IMR-90 (cell line): ENCODE measurements at regions not wholly inside any gene's neighbourhood (a gene's known extent, or its start where the extent isn't known, plus 50 kb on each side); places are given as distances from the start of the nearest gene placed in this dataset.

Source experiments
- ATAC-seq: fragments of 200-7000 bp; cut with Tn5 transposase; 2 replicates; pipeline ENCODE4 v1.9.1; 2020; ENCODE audit warnings: low read depth, mild to moderate bottlenecking, moderate library complexity
- BruUV-seq: library from RNA; stranded (reverse); fragments of 400-500 nt; replicated peaks from 2 replicates; lab custom pipeline; 2021; lab: Mats Ljungman, UMichigan
- CTCF ChIA-PET: fragments of 300-600 bp; formaldehyde crosslinking; extraction: SDS; loops from one replicate; lab custom pipeline; 2021; ENCODE audit warnings: antibody characterized with exemption; lab: Yijun Ruan, JAX
- POLR2A ChIA-PET: fragments of 300-600 bp; sonication (Branson Sonifier 250); formaldehyde crosslinking; loops from one replicate; lab custom pipeline; 2022; ENCODE audit warnings: antibody characterized with exemption; ENCODE audit not compliant: unreplicated experiment; lab: Charles Lee
- DNase-seq: peaks from one replicate; pipeline ENCODE4 v3.0.0; 2013
- H2AFZ ChIP-seq: replicated peaks from 2 replicates; pipeline ENCODE3; 2013; ENCODE audit warnings: low read length, mild to moderate bottlenecking; ENCODE audit not compliant: poor library complexity
- H2AK5ac ChIP-seq: 2 replicates; pipeline ENCODE4 v1.6.1; 2013; ENCODE audit warnings: low read depth, low read length, inconsistent platforms
- H2AK9ac ChIP-seq: replicated peaks from 2 replicates; pipeline ENCODE3; 2013; ENCODE audit warnings: mild to moderate bottlenecking, low read depth, low read length, moderate library complexity; ENCODE audit not compliant: poor library complexity
- H2BK120ac ChIP-seq: 2 replicates; pipeline ENCODE4 v1.6.1; 2013; ENCODE audit warnings: low read depth, low read length, inconsistent platforms
- H2BK15ac ChIP-seq: 3 replicates; pipeline ENCODE4 v1.6.1; 2013; ENCODE audit warnings: low read depth, low read length, inconsistent platforms
- H2BK20ac ChIP-seq: 2 replicates; pipeline ENCODE4 v1.6.1; 2013; ENCODE audit warnings: low read depth, mild to moderate bottlenecking, inconsistent platforms, low read length, moderate library complexity
- H2BK5ac ChIP-seq: 2 replicates; pipeline ENCODE4 v1.6.1; 2013; ENCODE audit warnings: mild to moderate bottlenecking, low read depth, low read length, inconsistent platforms; ENCODE audit not compliant: poor library complexity, severe bottlenecking
- H3K14ac ChIP-seq: replicated peaks from 2 replicates; pipeline ENCODE4 v1.6.1; 2013; ENCODE audit warnings: low read depth, low read length, inconsistent platforms
- H3K18ac ChIP-seq: 2 replicates; pipeline ENCODE4 v1.6.1; 2013; ENCODE audit warnings: low read depth, low read length, control low read depth
- H3K23ac ChIP-seq: 2 replicates; pipeline ENCODE4 v1.6.1; 2013; ENCODE audit warnings: low read depth, low read length, inconsistent platforms
- H3K27ac ChIP-seq: 2 replicates; pipeline ENCODE4 v1.5.1; 2013; ENCODE audit warnings: mild to moderate bottlenecking, control low read depth, low read length; ENCODE audit not compliant: insufficient read depth
- H3K27me3 ChIP-seq: 2 replicates; pipeline ENCODE4 v1.6.1; 2013; ENCODE audit warnings: low read length; ENCODE audit not compliant: control insufficient read depth, insufficient read depth
- H3K36me3 ChIP-seq: 2 replicates; pipeline ENCODE4 v1.6.1; 2013; ENCODE audit warnings: low read length, mixed read lengths; ENCODE audit not compliant: control insufficient read depth, insufficient read depth
- H3K4ac ChIP-seq: 2 replicates; pipeline ENCODE4 v1.6.1; 2013; ENCODE audit warnings: low read depth, low read length, inconsistent platforms
- H3K4me1 ChIP-seq: 2 replicates; pipeline ENCODE4 v1.6.1; 2013; ENCODE audit warnings: low read length, mixed read lengths; ENCODE audit not compliant: control insufficient read depth, insufficient read depth
- H3K4me2 ChIP-seq: 2 replicates; pipeline ENCODE4 v1.6.1; 2013; ENCODE audit warnings: low read depth, mild to moderate bottlenecking, control low read depth, low read length, moderate library complexity
- H3K4me3 ChIP-seq: 2 replicates; pipeline ENCODE4 v1.5.1; 2013; ENCODE audit warnings: low read depth, mild to moderate bottlenecking, control low read depth, low read length, moderate library complexity; ENCODE audit not compliant: insufficient read depth
- H3K56ac ChIP-seq: 2 replicates; pipeline ENCODE4 v1.6.1; 2013; ENCODE audit warnings: low read length, inconsistent platforms; ENCODE audit not compliant: insufficient read depth; ENCODE audit errors: extremely low read depth
- H3K79me1 ChIP-seq, 2 experiments: 2 replicates each; pipeline ENCODE4 v1.6.1; 2013; ENCODE audit warnings: low read length in 2 of 2, inconsistent platforms in 1 of 2, low read depth in 1 of 2
- H3K9ac ChIP-seq: 2 replicates; pipeline ENCODE4 v1.6.1; 2013; ENCODE audit warnings: low read depth, low read length, control low read depth
- H3K9me1 ChIP-seq: 2 replicates; pipeline ENCODE4 v1.6.1; 2013; ENCODE audit warnings: low read length, inconsistent platforms; ENCODE audit not compliant: insufficient read depth
- H3K9me3 ChIP-seq: 2 replicates; pipeline ENCODE4 v1.6.1; 2013; ENCODE audit warnings: low read length; ENCODE audit not compliant: control insufficient read depth, insufficient read depth
- H4K20me1 ChIP-seq: 2 replicates; pipeline ENCODE4 v1.6.1; 2013; ENCODE audit warnings: low read length, inconsistent platforms; ENCODE audit not compliant: insufficient read depth
- H4K5ac ChIP-seq: 2 replicates; pipeline ENCODE4 v1.6.1; 2013; ENCODE audit warnings: mild to moderate bottlenecking, low read depth, low read length, control low read depth
- H4K8ac ChIP-seq, 2 experiments: 2 replicates each; pipeline ENCODE4 v1.6.1; 2013; ENCODE audit warnings: low read depth in 2 of 2, low read length in 2 of 2, control low read depth in 1 of 2, inconsistent platforms in 1 of 2
- H4K91ac ChIP-seq: 2 replicates; pipeline ENCODE4 v1.6.1; 2013; ENCODE audit warnings: low read depth, low read length, inconsistent platforms; ENCODE audit not compliant: insufficient read depth
- BHLHE40 ChIP-seq: fragments of 150-350 bp; IDR thresholded peaks from 2 replicates; pipeline ENCODE4 v1.6.1; 2016; ENCODE audit warnings: mild to moderate bottlenecking, low read depth, low read length
- NFE2L2 ChIP-seq: fragments of 150-350 bp; IDR thresholded peaks from 2 replicates; pipeline ENCODE4 v1.6.1; 2016; ENCODE audit warnings: low read depth, mild to moderate bottlenecking, low read length
- POLR2A ChIP-seq: IDR thresholded peaks from 2 replicates; pipeline ENCODE4 v1.6.1; 2012; ENCODE audit warnings: mild to moderate bottlenecking, low read depth, low read length
- RAD21 ChIP-seq: IDR thresholded peaks from 2 replicates; pipeline ENCODE4 v1.6.1; 2012; ENCODE audit warnings: low read length, improper control_type of control experiment
- RCOR1 ChIP-seq: IDR thresholded peaks from 2 replicates; pipeline ENCODE4 v1.6.1; 2012; ENCODE audit warnings: mild to moderate bottlenecking, low read length, improper control_type of control experiment; ENCODE audit not compliant: insufficient replicate concordance
- WGBS, 2 experiments: methylation state at CpG; one replicate each; pipeline versions ENCODE4 v1.1.5 to v1.1.7; 2013; ENCODE audit warnings: missing lambda C conversion rate in 2 of 2; ENCODE audit not compliant: insufficient read length in 1 of 2; ENCODE audit errors: extremely low coverage in 2 of 2; 5-methylcytosine and 5-hydroxymethylcytosine counted together
- dilution Hi-C: fragments of 300-500 bp; cut with HindIII; formaldehyde crosslinking; loops from one replicate; pipeline ENCODE4 v1.14.3; 2018; ENCODE audit warnings: low sequenced_read_pairs; ENCODE audit not compliant: unreplicated experiment
- in situ Hi-C: fragments of 300-500 bp; cut with MboI; formaldehyde crosslinking; loops from 3 replicates; pipeline ENCODE4 v1.14.3; 2019; ENCODE audit warnings: low sequenced_read_pairs, inconsistent platforms, mixed read lengths
- intact Hi-C: fragments of 100-400 bp; cut with micrococcal nuclease; formaldehyde crosslinking; loops from 2 replicates; pipeline ENCODE4 v1.10.0; 2022

DNA sequence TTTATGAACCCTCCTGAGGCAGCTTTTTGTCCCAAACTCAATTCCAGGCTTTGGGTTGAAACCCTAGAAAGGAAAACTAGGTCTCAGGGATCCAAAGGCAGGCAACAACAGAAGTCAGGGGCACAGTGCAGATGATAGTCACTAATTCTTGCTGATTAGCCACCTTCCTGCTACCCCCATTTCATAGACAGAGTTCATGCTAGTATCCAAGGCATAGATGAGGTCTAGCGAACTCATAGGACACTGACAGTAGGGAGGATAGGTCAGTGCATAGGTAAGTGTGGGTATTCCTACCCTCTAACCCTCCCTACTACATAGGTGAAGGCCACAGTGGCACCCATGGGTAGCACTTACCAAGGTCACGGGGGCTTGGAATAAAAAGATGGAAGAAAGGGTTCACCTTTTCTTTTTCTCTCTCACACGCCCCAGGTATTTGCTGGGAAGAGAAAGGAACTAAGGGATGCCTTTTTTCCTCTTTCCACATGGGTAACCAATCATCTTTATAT lies 86.2 kb downstream of the SLC25A46 start:
- no CpG with 5 or more reads among the region's 3 CpGs for WGBS, 2 experiments
- no peak overlapping the region for H2BK15ac ChIP-seq
- no peak overlapping the region for H3K4me3 ChIP-seq
- H4K20me1 ChIP-seq, result no peaks in the 10 kb centered on the region
- H3K9me1 ChIP-seq, result no peaks in the 10 kb centered on the region
- H3K18ac ChIP-seq, result no peak overlapping the region
- no peak overlapping the region for H2BK5ac ChIP-seq
- ChIA-PET CTCF (no interaction called here), POLR2A (no interaction called here)
- no peak overlapping the region for H2AK9ac ChIP-seq
- H2AFZ ChIP-seq, result no peak overlapping the region
- no peaks in the 10 kb centered on the region for H3K4me1 ChIP-seq
- H3K27me3 ChIP-seq, result no peaks in the 10 kb centered on the region
- H3K9ac ChIP-seq, result no peak overlapping the region
- DNase-seq, result no peak
- no peak overlapping the region for H2BK20ac ChIP-seq
- H2BK120ac ChIP-seq, result no peak overlapping the region
- no TSS peak for BruUV-seq
- H3K4ac ChIP-seq, result no peak overlapping the region
- in situ Hi-C loops (no loop called here), dilution Hi-C loops (no loop called here), intact Hi-C loops (no loop called here)
- no peak overlapping the region for H4K8ac ChIP-seq
- no peak overlapping the region for H4K5ac ChIP-seq
- H3K9me3 ChIP-seq, result peaks cover 14% of the 10 kb centered on the region
- H3K14ac ChIP-seq, result no peak overlapping the region
- H3K23ac ChIP-seq, result no peak overlapping the region
- H3K27ac ChIP-seq, result no peak overlapping the region
- no peak for ATAC-seq
- H2AK5ac ChIP-seq, result no peak overlapping the region
- no peaks in the 10 kb centered on the region for H3K36me3 ChIP-seq
- no peak overlapping the region for H4K91ac ChIP-seq
- no peak overlapping the region for H3K56ac ChIP-seq
- H3K4me2 ChIP-seq, result no peak overlapping the region
- TF ChIP-seq NFE2L2, result no peak
- TF ChIP-seq RCOR1, result no peak
- TF ChIP-seq POLR2A, result no peak
- TF ChIP-seq BHLHE40, result no peak
- TF ChIP-seq RAD21, result no peak
- H3K79me1 ChIP-seq, result no peaks in the 10 kb centered on the region
